ENCODE measurements at regions not wholly inside any gene's neighbourhood (a gene's known extent, or its start where the extent isn't known, plus 50 kb on each side); places are given as distances from the start of the nearest gene placed in this dataset.

GRCh38 chr6:169161572-169162167 is 92.0 kb downstream of the THBS2 start:
- no peak overlapping the region for H3K4me3 ChIP-seq (ENCODE audit: low read depth, low read length)
- no peak for TF ChIP-seq CTCF (IDR thresholded peaks at IDR 0.05; ENCODE audit: low read depth, low read length)

- no peak overlapping the region for H3K4me3 ChIP-seq (ENCODE audit: low read depth, low read length)
- TF ChIP-seq CTCF (IDR thresholded peaks at IDR 0.05; ENCODE audit: low read depth, low read length), result no peak
Observed at GRCh38 chr6:169160855-169161560, 92.6 kb downstream of the THBS2 start.

- H3K4me3 ChIP-seq (ENCODE audit: low read depth, low read length), result no peak overlapping the region
- no peak for TF ChIP-seq CTCF (IDR thresholded peaks at IDR 0.05; ENCODE audit: low read depth, low read length)
Observed at GRCh38 chr6:169160091-169160854, 93.4 kb downstream of the THBS2 start.

GRCh38 chr6:169159331-169159730 is 94.3 kb downstream of the THBS2 start:
- TF ChIP-seq CTCF (IDR thresholded peaks at IDR 0.05; ENCODE audit: low read depth, low read length), result no peak
- H3K4me3 ChIP-seq (ENCODE audit: low read depth, low read length), result no peak overlapping the region

- TF ChIP-seq CTCF (IDR thresholded peaks at IDR 0.05; ENCODE audit: low read depth, low read length), result no peak
- no peak overlapping the region for H3K4me3 ChIP-seq (ENCODE audit: low read depth, low read length)
Observed at GRCh38 chr6:169158691-169159090, 95.0 kb downstream of the THBS2 start.

- TF ChIP-seq CTCF (IDR thresholded peaks at IDR 0.05; ENCODE audit: low read depth, low read length), result no peak
- no peak overlapping the region for H3K4me3 ChIP-seq (ENCODE audit: low read depth, low read length)
Observed at GRCh38 chr6:169158174-169158573, 95.5 kb downstream of the THBS2 start.
